ENCODE measurements at regions not wholly inside any gene's neighbourhood (a gene's known extent, or its start where the extent isn't known, plus 50 kb on each side); places are given as distances from the start of the nearest gene placed in this dataset.

DNA sequence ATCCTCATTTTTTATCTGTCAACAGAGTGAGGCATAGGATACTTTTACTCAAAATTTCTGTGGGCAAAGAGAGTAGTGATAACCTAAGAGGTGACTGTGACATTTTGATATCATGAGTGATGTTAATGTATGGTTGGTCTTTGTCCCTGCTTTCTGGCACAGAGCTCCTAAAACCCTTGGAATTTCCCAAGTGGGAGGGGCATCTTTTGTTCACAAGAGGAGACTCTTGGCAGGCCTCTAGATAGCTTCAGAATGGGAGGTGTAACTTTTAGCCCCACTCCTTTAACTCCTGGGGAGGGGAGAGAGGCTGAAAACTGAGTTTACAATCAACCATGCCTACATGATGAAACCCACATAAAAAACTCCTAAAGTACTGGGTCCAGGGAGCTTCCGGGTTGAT, 527.8 kb downstream of the RFPL4B start:
- no peak overlapping the region for H3K4me3 ChIP-seq (ENCODE audit: low read depth, low read length)
- no peak for DNase-seq (ENCODE audit: low read depth)
- TF ChIP-seq, protein P1, sequence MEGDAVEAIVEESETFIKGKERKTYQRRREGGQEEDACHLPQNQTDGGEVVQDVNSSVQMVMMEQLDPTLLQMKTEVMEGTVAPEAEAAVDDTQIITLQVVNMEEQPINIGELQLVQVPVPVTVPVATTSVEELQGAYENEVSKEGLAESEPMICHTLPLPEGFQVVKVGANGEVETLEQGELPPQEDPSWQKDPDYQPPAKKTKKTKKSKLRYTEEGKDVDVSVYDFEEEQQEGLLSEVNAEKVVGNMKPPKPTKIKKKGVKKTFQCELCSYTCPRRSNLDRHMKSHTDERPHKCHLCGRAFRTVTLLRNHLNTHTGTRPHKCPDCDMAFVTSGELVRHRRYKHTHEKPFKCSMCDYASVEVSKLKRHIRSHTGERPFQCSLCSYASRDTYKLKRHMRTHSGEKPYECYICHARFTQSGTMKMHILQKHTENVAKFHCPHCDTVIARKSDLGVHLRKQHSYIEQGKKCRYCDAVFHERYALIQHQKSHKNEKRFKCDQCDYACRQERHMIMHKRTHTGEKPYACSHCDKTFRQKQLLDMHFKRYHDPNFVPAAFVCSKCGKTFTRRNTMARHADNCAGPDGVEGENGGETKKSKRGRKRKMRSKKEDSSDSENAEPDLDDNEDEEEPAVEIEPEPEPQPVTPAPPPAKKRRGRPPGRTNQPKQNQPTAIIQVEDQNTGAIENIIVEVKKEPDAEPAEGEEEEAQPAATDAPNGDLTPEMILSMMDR (IDR thresholded peaks at IDR 0.05; ENCODE audit: low read depth, low read length), result no peak
- TF ChIP-seq, protein P2, sequence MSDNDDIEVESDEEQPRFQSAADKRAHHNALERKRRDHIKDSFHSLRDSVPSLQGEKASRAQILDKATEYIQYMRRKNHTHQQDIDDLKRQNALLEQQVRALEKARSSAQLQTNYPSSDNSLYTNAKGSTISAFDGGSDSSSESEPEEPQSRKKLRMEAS (IDR thresholded peaks at IDR 0.05; ENCODE audit: low read depth, low read length), result no peak
- TF ChIP-seq POLR2A (IDR thresholded peaks at IDR 0.05; ENCODE audit: extremely low read depth, insufficient read length), result no peak
- TF ChIP-seq MYC (IDR thresholded peaks at IDR 0.05; ENCODE audit: low read depth, low read length), result no peak

DNA sequence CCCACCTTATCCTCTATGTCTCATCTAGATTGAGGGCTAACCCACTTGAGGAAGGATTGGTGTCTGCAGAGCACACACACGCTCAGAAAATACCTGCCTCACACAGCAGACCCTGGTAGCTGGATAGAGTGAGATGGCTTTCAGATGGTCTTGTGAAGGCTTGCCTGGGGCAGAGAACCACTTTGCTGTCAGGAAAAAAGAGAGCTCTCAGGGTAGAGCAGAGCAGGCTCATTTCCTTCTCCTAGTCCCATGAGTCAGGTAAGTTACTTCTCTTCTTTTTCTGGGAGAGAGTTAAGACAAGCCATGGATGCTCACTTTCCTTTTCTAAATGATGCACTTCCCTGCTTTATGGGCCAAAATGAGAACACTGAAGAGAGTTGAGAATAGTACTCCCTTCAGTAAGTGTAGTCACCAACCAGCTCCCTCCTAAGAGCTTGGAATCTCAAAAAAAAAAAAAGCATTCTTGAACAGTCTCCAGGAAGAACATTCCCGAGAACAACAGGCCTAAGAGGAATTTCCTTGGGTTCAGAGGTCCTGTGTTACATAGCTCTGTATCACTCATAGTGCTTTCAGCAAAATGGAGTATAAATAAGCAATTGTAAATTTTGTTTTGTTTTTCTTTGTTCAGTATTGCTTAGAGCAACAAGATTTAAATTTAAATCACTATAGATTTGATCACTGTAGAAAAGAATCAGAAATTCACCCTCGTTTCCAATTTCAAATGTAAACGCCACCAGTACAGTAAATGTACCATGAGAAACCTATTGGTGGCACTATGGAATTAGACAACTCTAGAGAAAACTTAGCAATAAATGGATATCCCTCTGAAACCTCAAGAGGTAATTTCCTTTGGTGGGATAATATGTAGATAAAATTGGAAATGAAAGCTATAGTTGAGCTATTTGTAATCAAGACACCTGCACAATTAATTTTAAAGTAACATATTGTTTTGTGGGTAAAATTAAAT, 530.3 kb downstream of the RFPL4B start:
- no peak for DNase-seq (ENCODE audit: low read depth)
- H3K4me3 ChIP-seq (ENCODE audit: low read depth, low read length), result no peak overlapping the region
- TF ChIP-seq MYC (IDR thresholded peaks at IDR 0.05; ENCODE audit: low read depth, low read length) (no peak), POLR2A (IDR thresholded peaks at IDR 0.05; ENCODE audit: extremely low read depth, insufficient read length) (no peak)
- TF ChIP-seq, protein P1 (IDR thresholded peaks at IDR 0.05; ENCODE audit: low read depth, low read length), result no peak
- TF ChIP-seq, protein P2 (IDR thresholded peaks at IDR 0.05; ENCODE audit: low read depth, low read length), result no peak

DNA sequence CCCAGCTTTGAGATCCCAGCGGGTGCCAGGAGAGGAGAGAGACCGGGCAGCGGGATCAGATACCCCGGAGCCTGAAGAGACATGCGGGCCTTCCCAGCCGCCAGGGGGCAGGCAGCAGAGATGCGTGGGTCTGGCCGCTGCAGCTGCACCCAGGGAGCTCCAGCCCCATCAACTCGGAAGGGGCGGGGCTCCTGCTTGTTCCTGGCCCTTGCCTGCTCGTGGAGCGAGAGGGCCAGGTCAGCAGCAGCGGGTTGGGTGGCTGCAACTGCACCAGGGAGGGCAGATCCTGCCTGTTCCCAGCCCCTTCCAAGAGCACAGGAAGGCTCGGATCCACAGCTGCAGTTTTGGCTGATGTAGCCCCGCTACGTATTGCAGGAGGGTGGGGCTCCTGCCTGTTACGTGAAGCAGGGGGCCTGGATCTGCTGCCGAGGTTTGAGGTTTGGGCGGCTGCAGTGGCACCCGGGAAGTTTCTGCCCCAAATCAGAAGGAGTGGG, 532.8 kb downstream of the RFPL4B start:
- TF ChIP-seq, protein P1 (IDR thresholded peaks at IDR 0.05; ENCODE audit: low read depth, low read length), result peak; percentile 14
- no peak for TF ChIP-seq MYC (IDR thresholded peaks at IDR 0.05; ENCODE audit: low read depth, low read length)
- TF ChIP-seq POLR2A (IDR thresholded peaks at IDR 0.05; ENCODE audit: extremely low read depth, insufficient read length), result no peak
- H3K4me3 ChIP-seq (ENCODE audit: low read depth, low read length), result no peak overlapping the region
- DNase-seq (ENCODE audit: low read depth), result peak; percentile 29

DNA sequence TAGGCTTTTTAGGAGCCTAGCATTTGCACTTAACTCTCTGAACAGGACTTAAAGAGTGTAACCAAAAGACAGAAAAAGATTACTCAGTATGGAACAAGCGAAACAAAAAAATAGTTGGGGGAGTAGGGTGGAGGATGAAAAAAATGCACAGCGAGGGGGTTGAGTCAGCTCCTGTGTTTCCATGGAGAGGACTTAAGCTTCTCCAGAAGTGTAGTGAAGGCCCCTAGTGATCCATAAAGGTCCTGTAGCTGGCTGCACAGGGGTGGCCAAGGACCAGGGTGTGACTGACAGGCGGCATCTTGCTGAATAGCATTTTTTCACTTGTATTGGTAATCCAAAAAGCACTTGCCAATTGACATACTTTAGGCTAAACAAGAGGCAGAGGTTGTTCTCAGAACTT, 533.9 kb downstream of the RFPL4B start:
- DNase-seq (ENCODE audit: low read depth), result no peak
- TF ChIP-seq MYC (IDR thresholded peaks at IDR 0.05; ENCODE audit: low read depth, low read length) (no peak), POLR2A (IDR thresholded peaks at IDR 0.05; ENCODE audit: extremely low read depth, insufficient read length) (no peak)
- TF ChIP-seq, protein P2 (IDR thresholded peaks at IDR 0.05; ENCODE audit: low read depth, low read length), result no peak
- no peak overlapping the region for H3K4me3 ChIP-seq (ENCODE audit: low read depth, low read length)

DNA sequence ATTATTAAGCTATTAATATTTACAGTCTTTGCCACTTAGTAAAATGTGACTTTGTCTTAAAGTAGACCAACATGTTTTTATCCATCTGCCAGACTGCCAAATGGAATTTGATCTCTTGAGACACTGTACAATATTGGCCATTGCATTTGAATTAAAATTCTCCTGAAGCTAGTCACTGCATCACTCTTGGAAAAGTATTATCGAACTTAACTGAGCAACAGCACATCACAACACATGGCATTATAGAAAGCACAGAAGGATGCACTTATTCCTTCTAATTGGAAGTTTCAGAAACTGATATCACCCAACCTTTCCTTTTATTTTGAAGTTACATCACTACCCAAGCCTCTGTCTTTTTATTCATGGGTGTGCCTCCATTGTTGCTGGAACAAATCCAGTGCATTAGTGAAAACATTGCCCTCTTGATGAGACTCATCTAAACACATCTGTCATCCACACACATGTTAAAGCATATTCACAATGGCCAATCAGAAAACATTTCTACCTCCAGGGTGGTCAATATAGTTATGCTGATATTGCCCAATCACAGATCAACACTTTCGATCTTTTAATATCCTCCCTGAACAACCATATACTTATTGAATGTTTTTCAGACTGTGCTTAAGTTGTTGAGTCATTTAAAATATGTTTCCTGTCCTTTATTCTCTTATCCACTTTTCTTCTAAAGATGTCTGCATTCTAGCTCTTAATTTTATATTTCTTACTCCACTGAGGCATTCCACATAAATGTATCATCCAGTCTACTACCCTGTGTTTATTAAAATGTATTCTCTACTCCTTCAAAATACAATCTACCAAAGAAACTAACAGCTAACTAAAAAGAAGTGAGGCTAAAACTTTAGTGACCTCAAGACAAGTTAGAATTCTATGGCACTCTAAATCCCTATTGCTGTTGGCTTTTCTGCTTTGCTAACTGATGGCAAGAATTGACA, 535.0 kb downstream of the RFPL4B start:
- no peak for DNase-seq (ENCODE audit: low read depth)
- no peak overlapping the region for H3K4me3 ChIP-seq (ENCODE audit: low read depth, low read length)
- TF ChIP-seq, protein P2 (IDR thresholded peaks at IDR 0.05; ENCODE audit: low read depth, low read length), result no peak
- TF ChIP-seq, protein P1 (IDR thresholded peaks at IDR 0.05; ENCODE audit: low read depth, low read length), result no peak
- TF ChIP-seq POLR2A (IDR thresholded peaks at IDR 0.05; ENCODE audit: extremely low read depth, insufficient read length), result no peak
- no peak for TF ChIP-seq MYC (IDR thresholded peaks at IDR 0.05; ENCODE audit: low read depth, low read length)

Measured in NB4 (cell line).